Neural cell (in vitro differentiated cells): ENCODE measurements at regions not wholly inside any gene's neighbourhood (a gene's known extent, or its start where the extent isn't known, plus 50 kb on each side); places are given as distances from the start of the nearest gene placed in this dataset.

Experiments used
- CTCF ChIP-seq: fragments of 450-650 bp; IDR thresholded peaks from 2 replicates; pipeline ENCODE4 v1.5.1; 2014; ENCODE audit warnings: antibody characterized with exemption, mild to moderate bottlenecking, moderate library complexity; ENCODE audit not compliant: poor library complexity, severe bottlenecking
- EP300 ChIP-seq: fragments of 450-650 bp; conservative IDR thresholded peaks from 2 replicates; pipeline ENCODE4 v1.6.1; 2014; ENCODE audit warnings: antibody characterized with exemption, mild to moderate bottlenecking, moderate library complexity; ENCODE audit not compliant: poor library complexity, severe bottlenecking
- EZH2 ChIP-seq: fragments of 200-600, 300-800 bp; shearing (Covaris generic), sonication (generic); IDR thresholded peaks from 2 replicates; pipeline ENCODE4 v1.6.1; 2014; ENCODE audit warnings: antibody characterized with exemption, low read length, borderline replicate concordance, mild to moderate bottlenecking; ENCODE audit not compliant: insufficient read depth, poor library complexity, severe bottlenecking
- POLR2AphosphoS5 ChIP-seq: IDR thresholded peaks from 2 replicates; pipeline ENCODE4 v1.6.1; 2012
- REST ChIP-seq: IDR thresholded peaks from 2 replicates; pipeline ENCODE4 v1.6.1; 2012; ENCODE audit warnings: borderline replicate concordance
- SMC3 ChIP-seq: fragments of 450-650 bp; conservative IDR thresholded peaks from 2 replicates; pipeline ENCODE4 v1.6.1; 2014; ENCODE audit warnings: antibody characterized with exemption, mild to moderate bottlenecking, moderate library complexity; ENCODE audit not compliant: poor library complexity
- TAF1 ChIP-seq: IDR thresholded peaks from 2 replicates; pipeline ENCODE4 v1.6.1; 2012; ENCODE audit warnings: low read depth

- TF ChIP-seq CTCF (no peak), POLR2AphosphoS5 (no peak), EP300 (no peak), EZH2 (no peak), TAF1 (no peak), REST (no peak), SMC3 (no peak)
Observed at GRCh38 chr16:11447272-11447671, 102.0 kb downstream of the RMI2 start.
